ENCODE measurements at regions not wholly inside any gene's neighbourhood (a gene's known extent, or its start where the extent isn't known, plus 50 kb on each side); places are given as distances from the start of the nearest gene placed in this dataset.
A peak's percentile ranks its signal among the peaks of the same experiment; 100 is the strongest.

- no peak overlapping the region for H3K27ac ChIP-seq
- ChIA-PET CTCF (no interaction called here), POLR2A (ENCODE audit: low non-redundant PET) (no interaction called here)
- DNase-seq (ENCODE audit: low spot score) = peak; percentile 27
- no peak for TF ChIP-seq CTCF (conservative IDR thresholded peaks at IDR 0.05; ENCODE audit: low read depth)
Observed at GRCh38 chr9:676780-677438, 164.6 kb upstream of the DMRT1 start.

DNA sequence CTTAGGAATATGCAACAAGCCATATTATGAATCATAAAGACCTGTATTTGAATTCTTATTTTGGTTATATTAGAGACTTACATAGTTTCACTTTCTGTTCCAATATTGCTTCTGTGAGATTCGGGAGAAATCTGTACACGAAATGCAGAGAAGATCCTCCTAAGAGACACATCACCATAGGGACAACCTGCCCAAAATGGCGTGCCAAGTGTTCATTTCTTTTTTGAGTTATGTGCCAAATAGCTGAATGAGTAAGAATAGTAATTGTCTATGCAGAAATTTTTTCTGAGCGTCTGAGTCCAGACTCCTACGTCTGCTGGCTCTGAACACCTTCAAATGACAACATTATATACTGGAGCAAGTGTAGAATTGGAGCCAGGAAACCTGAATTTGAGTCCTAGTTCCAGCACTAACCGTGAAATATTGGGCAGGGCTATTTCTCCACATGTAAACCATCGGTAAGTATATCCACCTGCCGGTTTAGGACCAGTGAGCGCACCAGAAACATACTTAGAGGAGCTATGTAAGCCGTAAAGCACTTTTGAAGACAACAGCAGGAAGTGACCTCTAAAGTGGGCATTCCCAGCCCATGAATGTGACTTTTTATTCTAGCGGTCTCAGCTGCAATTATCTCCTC lies 163.9 kb upstream of the DMRT1 start:
- no peak for DNase-seq (ENCODE audit: low spot score)
- CTCF ChIA-PET = no interaction called here
- TF ChIP-seq CTCF (conservative IDR thresholded peaks at IDR 0.05; ENCODE audit: low read depth) = no peak
- no peak overlapping the region for H3K27ac ChIP-seq
- POLR2A ChIA-PET (ENCODE audit: low non-redundant PET) = no interaction called here

GRCh38 chr9:678897-679296 lies 162.6 kb upstream of the DMRT1 start:
- ChIA-PET POLR2A (ENCODE audit: low non-redundant PET) (no interaction called here), CTCF (no interaction called here)
- TF ChIP-seq CTCF (conservative IDR thresholded peaks at IDR 0.05; ENCODE audit: low read depth) = no peak
- no peak for DNase-seq (ENCODE audit: low spot score)
- no peak overlapping the region for H3K27ac ChIP-seq

DNA sequence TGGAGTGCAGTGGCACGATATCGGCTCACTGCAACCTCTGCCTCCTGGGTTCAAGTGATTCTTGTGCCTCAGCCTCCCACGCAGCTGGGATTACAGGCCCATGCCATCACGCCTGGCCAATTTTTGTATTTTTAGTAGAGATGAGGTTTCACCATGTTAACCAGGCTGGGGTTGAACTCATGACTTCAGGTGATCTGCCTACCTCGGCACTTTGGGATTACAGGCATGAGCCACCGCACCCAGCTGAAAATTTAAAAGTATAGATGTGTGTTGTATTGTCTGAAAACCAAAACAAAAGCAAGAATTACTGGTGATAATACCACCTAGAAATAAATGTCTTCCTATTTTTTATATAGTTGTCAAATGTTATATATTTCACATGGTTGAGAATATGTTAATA lies 162.0 kb upstream of the DMRT1 start:
- no peak overlapping the region for H3K27ac ChIP-seq
- ChIA-PET POLR2A (ENCODE audit: low non-redundant PET) (no interaction called here), CTCF (no interaction called here)
- no peak for TF ChIP-seq CTCF (conservative IDR thresholded peaks at IDR 0.05; ENCODE audit: low read depth)
- no peak for DNase-seq (ENCODE audit: low spot score)

DNA sequence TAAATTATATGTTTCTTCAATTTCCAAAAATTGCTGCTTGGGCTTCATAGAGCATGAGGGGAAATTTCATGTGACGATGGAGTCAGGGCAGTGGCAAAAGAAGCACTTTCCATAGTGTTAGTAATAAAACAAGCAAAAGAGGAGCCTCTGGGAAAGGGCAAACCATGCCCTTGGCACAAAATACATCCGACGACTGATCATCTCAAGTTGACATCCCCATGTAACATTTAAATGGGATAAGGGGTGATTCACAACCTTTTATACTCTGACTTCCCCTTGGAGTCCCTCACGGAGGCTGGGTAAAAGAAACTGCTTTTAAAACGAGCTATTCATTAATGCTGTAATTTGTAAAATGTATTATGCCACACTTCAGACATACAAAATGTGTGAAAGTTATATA lies 161.4 kb upstream of the DMRT1 start:
- TF ChIP-seq CTCF (conservative IDR thresholded peaks at IDR 0.05; ENCODE audit: low read depth) = no peak
- DNase-seq (ENCODE audit: low spot score) = no peak
- ChIA-PET POLR2A (ENCODE audit: low non-redundant PET) (no interaction called here), CTCF (no interaction called here)
- H3K27ac ChIP-seq = no peak overlapping the region

DNA sequence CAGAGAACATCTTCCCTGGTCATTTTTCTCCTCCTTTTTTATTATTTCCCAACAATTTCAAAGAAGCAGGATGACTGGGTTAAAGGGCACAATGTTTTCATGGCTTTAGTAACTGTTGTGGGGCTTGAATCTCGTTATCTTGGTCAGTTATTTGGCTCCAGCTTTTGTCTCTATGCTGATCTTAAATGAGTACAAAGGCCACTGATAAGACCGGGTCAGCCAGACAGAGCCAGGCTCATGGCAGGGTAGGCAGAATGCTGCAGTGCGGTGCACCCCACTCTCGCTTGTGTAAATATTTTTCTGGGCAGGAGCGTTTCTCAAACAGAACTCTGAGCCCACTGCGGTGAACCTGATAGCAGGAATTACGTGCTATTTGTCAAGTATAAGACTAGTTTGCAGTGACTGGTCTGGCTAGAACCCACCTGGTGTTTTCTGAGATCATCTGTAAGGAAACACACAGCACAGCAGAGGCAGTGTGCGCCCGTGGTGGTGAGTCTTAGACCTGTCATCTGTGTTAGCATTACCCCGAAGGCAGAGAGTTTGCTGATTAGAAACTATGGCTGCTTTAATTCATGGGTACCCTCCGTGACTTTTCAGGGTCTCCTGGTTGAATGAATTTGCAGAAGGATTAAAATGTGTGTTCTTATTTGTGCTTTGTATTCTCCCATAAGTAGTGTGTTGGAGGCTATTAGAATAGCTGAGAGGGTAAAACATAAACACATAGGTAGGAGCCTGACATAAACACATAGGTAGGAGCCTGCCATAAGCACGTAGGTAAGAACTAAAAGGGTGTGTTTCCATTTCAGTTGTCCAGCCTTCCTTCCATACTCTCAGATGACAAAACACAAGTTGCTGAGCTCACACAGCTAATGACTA lies 158.6 kb upstream of the DMRT1 start:
- DNase-seq (ENCODE audit: low spot score) = no peak
- H3K27ac ChIP-seq = peak overlapping the region; percentile 80
- no peak for TF ChIP-seq CTCF (conservative IDR thresholded peaks at IDR 0.05; ENCODE audit: low read depth)
- ChIA-PET CTCF (no interaction called here), POLR2A (ENCODE audit: low non-redundant PET) (no interaction called here)
